GM12878 (cell line): ENCODE measurements at regions not wholly inside any gene's neighbourhood (a gene's known extent, or its start where the extent isn't known, plus 50 kb on each side); places are given as distances from the start of the nearest gene placed in this dataset.

Experiments used
- BMI1 ChIP-seq: fragments of 450-650 bp; IDR thresholded peaks from 2 replicates; pipeline ENCODE4 v1.6.1; 2016; ENCODE audit warnings: mild to moderate bottlenecking, moderate library complexity, borderline replicate concordance
- CBX3 ChIP-seq: fragments of 200-600 bp; sonication (generic); IDR thresholded peaks from 2 replicates; pipeline ENCODE4 v1.6.1; 2016; ENCODE audit warnings: low read depth, borderline replicate concordance
- CEBPB ChIP-seq, 2 experiments: fragments of 150-350 bp in 1 of 2; IDR thresholded peaks; 2 replicates each; pipeline ENCODE4 v1.6.1; 2012 to 2014; ENCODE audit warnings: low read depth in 2 of 2, low read length in 2 of 2, borderline replicate concordance in 1 of 2, inconsistent platforms in 1 of 2
- CREB1 ChIP-seq: IDR thresholded peaks from 2 replicates; pipeline ENCODE4 v1.6.1; 2012; ENCODE audit warnings: low read depth, mild to moderate bottlenecking, inconsistent platforms
- CUX1 ChIP-seq: IDR thresholded peaks from 2 replicates; pipeline ENCODE4 v1.6.1; 2012; ENCODE audit warnings: improper control_type of control experiment, low read depth, low read length; ENCODE audit not compliant: insufficient replicate concordance
- EED ChIP-seq: sonication (generic); IDR thresholded peaks from 2 replicates; pipeline ENCODE4 v1.6.1; 2016; ENCODE audit warnings: antibody characterized with exemption, low read depth
- ESRRA ChIP-seq: IDR thresholded peaks from 2 replicates; pipeline ENCODE4 v1.6.1; 2012; ENCODE audit warnings: mild to moderate bottlenecking, low read length, improper control_type of control experiment
- IKZF1 ChIP-seq: fragments of 450-650 bp; conservative IDR thresholded peaks from 2 replicates; pipeline ENCODE4 v1.6.1; 2017; ENCODE audit warnings: antibody characterized with exemption, mild to moderate bottlenecking
- KAT2A ChIP-seq: conservative IDR thresholded peaks from 2 replicates; pipeline ENCODE4 v1.6.1; 2011; ENCODE audit warnings: low read depth, low read length; ENCODE audit not compliant: control insufficient read depth
- MTA2 ChIP-seq: fragments of 450-650 bp; IDR thresholded peaks from 2 replicates; pipeline ENCODE4 v1.6.1; 2016; ENCODE audit warnings: low read depth, mild to moderate bottlenecking, moderate library complexity
- RAD21 ChIP-seq: IDR thresholded peaks from 2 replicates; pipeline ENCODE4 v1.6.1; 2011; ENCODE audit warnings: mild to moderate bottlenecking, low read depth, low read length, moderate library complexity; ENCODE audit not compliant: insufficient read depth
- RB1 ChIP-seq: fragments of 450-650 bp; formaldehyde crosslinking; IDR thresholded peaks from 2 replicates; pipeline ENCODE4 v1.6.1; 2017; ENCODE audit warnings: mild to moderate bottlenecking, borderline replicate concordance
- SMAD1 ChIP-seq: fragments of 450-650 bp; IDR thresholded peaks from 2 replicates; pipeline ENCODE4 v1.6.1; 2018; ENCODE audit warnings: mild to moderate bottlenecking, low read depth; ENCODE audit not compliant: partially characterized antibody
- SREBF2 ChIP-seq: IDR thresholded peaks from 2 replicates; pipeline ENCODE4 v1.6.1; 2012; ENCODE audit warnings: mild to moderate bottlenecking, low read length
- SRF ChIP-seq, 2 experiments: IDR thresholded peaks; 2 replicates each; pipeline ENCODE4 v1.6.1; 2011; ENCODE audit warnings: low read depth in 2 of 2, low read length in 2 of 2, mild to moderate bottlenecking in 1 of 2, moderate library complexity in 1 of 2
- STAT1 ChIP-seq: fragments of 450-650 bp; conservative IDR thresholded peaks from 2 replicates; pipeline ENCODE4 v1.6.1; 2014; ENCODE audit warnings: antibody characterized with exemption, mild to moderate bottlenecking
- SUZ12 ChIP-seq: fragments of 200-600 bp; sonication (generic); IDR thresholded peaks from one replicate; pipeline ENCODE4 v1.6.1; 2018; ENCODE audit warnings: antibody characterized with exemption, mild to moderate bottlenecking; ENCODE audit not compliant: unreplicated experiment
- TAF1 ChIP-seq: IDR thresholded peaks from 2 replicates; pipeline ENCODE4 v1.6.1; 2011; ENCODE audit warnings: mild to moderate bottlenecking, low read depth, low read length, borderline replicate concordance
- TCF3 ChIP-seq: IDR thresholded peaks from 2 replicates; pipeline ENCODE4 v1.6.1; 2012; ENCODE audit warnings: low read depth, mild to moderate bottlenecking, low read length, borderline replicate concordance; ENCODE audit not compliant: insufficient read depth
- YBX1 ChIP-seq: fragments of 450-650 bp; IDR thresholded peaks from 2 replicates; pipeline ENCODE4 v1.6.1; 2016; ENCODE audit warnings: antibody characterized with exemption
- ZNF622 ChIP-seq: fragments of 450-650 bp; IDR thresholded peaks from 2 replicates; pipeline ENCODE4 v1.6.1; 2017; ENCODE audit warnings: mild to moderate bottlenecking, inconsistent platforms
- ZNF687 ChIP-seq: fragments of 450-650 bp; IDR thresholded peaks from 2 replicates; pipeline ENCODE4 v1.6.1; 2017; ENCODE audit warnings: mild to moderate bottlenecking, moderate library complexity
- TF ChIP-seq, protein P1 (sequence below): fragments of 450-650 bp; IDR thresholded peaks from 2 replicates; pipeline ENCODE4 v1.6.1; 2016; ENCODE audit warnings: mild to moderate bottlenecking

- TF ChIP-seq CUX1 (peak; percentile 89), CREB1 (no peak), STAT1 (no peak), ZNF687 (no peak), YBX1 (no peak), BMI1 (no peak; the same call in 1 of the 2 replicates), SMAD1 (peak; percentile 25), SREBF2 (no peak), TCF3 (no peak), TAF1 (no peak), SRF (IDR thresholded peaks at IDR 0.05; ENCODE audit: low read depth in 2 of 2, low read length in 2 of 2) (no peak), ZNF622 (no peak), EED (no peak), ESRRA (no peak), CBX3 (no peak), SUZ12 (no peak), IKZF1 (peak; percentile 85), KAT2A (no peak), MTA2 (peak; percentile 94), RAD21 (no peak), CEBPB (IDR thresholded peaks at IDR 0.05; ENCODE audit: borderline replicate concordance in 1 of 2, low read depth in 2 of 2, low read length in 2 of 2) (no peak), RB1 (no peak)
- TF ChIP-seq, protein P1, sequence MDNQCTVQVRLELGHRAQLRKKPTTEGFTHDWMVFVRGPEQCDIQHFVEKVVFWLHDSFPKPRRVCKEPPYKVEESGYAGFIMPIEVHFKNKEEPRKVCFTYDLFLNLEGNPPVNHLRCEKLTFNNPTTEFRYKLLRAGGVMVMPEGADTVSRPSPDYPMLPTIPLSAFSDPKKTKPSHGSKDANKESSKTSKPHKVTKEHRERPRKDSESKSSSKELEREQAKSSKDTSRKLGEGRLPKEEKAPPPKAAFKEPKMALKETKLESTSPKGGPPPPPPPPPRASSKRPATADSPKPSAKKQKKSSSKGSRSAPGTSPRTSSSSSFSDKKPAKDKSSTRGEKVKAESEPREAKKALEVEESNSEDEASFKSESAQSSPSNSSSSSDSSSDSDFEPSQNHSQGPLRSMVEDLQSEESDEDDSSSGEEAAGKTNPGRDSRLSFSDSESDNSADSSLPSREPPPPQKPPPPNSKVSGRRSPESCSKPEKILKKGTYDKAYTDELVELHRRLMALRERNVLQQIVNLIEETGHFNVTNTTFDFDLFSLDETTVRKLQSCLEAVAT: peak; percentile 36; the same call in 1 of the 2 replicates
These were observed 608.6 kb upstream of the AADAT start (continued) for GRCh38 chr4:170698334-170698733.
